Common myeloid progenitor, CD34-positive (primary cell): ENCODE measurements at regions not wholly inside any gene's neighbourhood (a gene's known extent, or its start where the extent isn't known, plus 50 kb on each side); places are given as distances from the start of the nearest gene placed in this dataset.

Experiments
- CTCF ChIA-PET: fragments of 350-600 bp; sonication (Branson Sonifier 250); formaldehyde crosslinking; loops from one replicate; lab custom pipeline; 2021; ENCODE audit warnings: antibody characterized with exemption; lab: Charles Lee
- POLR2A ChIA-PET: fragments of 350-600 bp; sonication (Branson Sonifier 250); formaldehyde crosslinking; loops from one replicate; lab custom pipeline; 2021; ENCODE audit warnings: antibody characterized with exemption; lab: Charles Lee
- DNase-seq, 3 donors: peaks; one replicate each; pipeline versions ENCODE4 v3.0.0 to v3.0.0-alpha.2; 2013
- H3K27ac ChIP-seq, 2 experiments: 1 replicate in 1 of 2; 2 replicates in 1 of 2; pipeline ENCODE4 v1.7.0; 2013; ENCODE audit warnings: inconsistent platforms in 2 of 2, low read length in 2 of 2, mild to moderate bottlenecking in 2 of 2, low read depth in 1 of 2, moderate library complexity in 1 of 2; ENCODE audit not compliant: severe bottlenecking in 2 of 2, insufficient read depth in 1 of 2, poor library complexity in 1 of 2
- H3K27me3 ChIP-seq, 5 experiments: replicated peaks in 2 of 5; 1 replicate in 3 of 5; 2 replicates in 2 of 5; pipeline versions ENCODE4 v1.6.1 to v1.7.0; 2013; ENCODE audit warnings: low read length in 4 of 5, mild to moderate bottlenecking in 2 of 5, moderate library complexity in 2 of 5, inconsistent platforms in 1 of 5; ENCODE audit not compliant: insufficient read depth in 5 of 5, control insufficient read depth in 4 of 5
- H3K36me3 ChIP-seq, 4 experiments: 1 replicate in 2 of 4; 2 replicates in 2 of 4; pipeline versions ENCODE4 v1.6.1 to v1.7.0; 2013; ENCODE audit warnings: low read length in 3 of 4, control low read depth in 1 of 4, mild to moderate bottlenecking in 1 of 4; ENCODE audit not compliant: control insufficient read depth in 4 of 4, insufficient read depth in 4 of 4
- H3K4me1 ChIP-seq, 4 experiments: 1 replicate in 3 of 4; 2 replicates in 1 of 4; pipeline versions ENCODE4 v1.6.1 to v1.7.1; 2013; ENCODE audit warnings: low read length in 3 of 4, mild to moderate bottlenecking in 3 of 4, control low read depth in 1 of 4, inconsistent platforms in 1 of 4, moderate library complexity in 1 of 4; ENCODE audit not compliant: control insufficient read depth in 4 of 4, insufficient read depth in 4 of 4; ENCODE audit errors: control extremely low read depth in 1 of 4
- H3K4me3 ChIP-seq, 7 experiments: 1 replicate in 4 of 7; 2 replicates in 3 of 7; pipeline versions ENCODE4 v1.5.1 to v1.7.0; 2013; ENCODE audit warnings: mild to moderate bottlenecking in 7 of 7, low read length in 6 of 7, moderate library complexity in 6 of 7, inconsistent platforms in 2 of 7, low read depth in 2 of 7, control low read depth in 1 of 7; ENCODE audit not compliant: insufficient read depth in 4 of 7, control insufficient read depth in 1 of 7; ENCODE audit errors: extremely low read depth in 1 of 7
- H3K9me3 ChIP-seq, 5 experiments: 1 replicate in 4 of 5; 2 replicates in 1 of 5; pipeline versions ENCODE4 v1.6.1 to v1.7.1; 2013; ENCODE audit warnings: low read length in 4 of 5, mild to moderate bottlenecking in 2 of 5, inconsistent platforms in 1 of 5, low read depth in 1 of 5, moderate library complexity in 1 of 5; ENCODE audit not compliant: control insufficient read depth in 4 of 5, insufficient read depth in 2 of 5; ENCODE audit errors: control extremely low read depth in 1 of 5
- WGBS: methylation state at CpG from one replicate; pipeline ENCODE4 v1.1.5; 2013; ENCODE audit not compliant: insufficient coverage; 5-methylcytosine and 5-hydroxymethylcytosine counted together

- Histone ChIP-seq H3K36me3 (no peaks in the 10 kb centered on the region), H3K4me1 (peaks cover 0 to 15% (median 9%) of the 10 kb centered on the region in 4 experiments), H3K9me3 (no peaks in the 10 kb centered on the region), H3K27ac (no peak overlapping the region), H3K27me3 (no peaks in the 10 kb centered on the region), H3K4me3 (no peak overlapping the region)
- ChIA-PET CTCF (no interaction called here), POLR2A (no interaction called here)
- 84% methylated on average over 19 of the region's 21 CpGs for WGBS
- no peak for DNase-seq
Observed at GRCh38 chr2:8028036-8028435, 653.8 kb upstream of the ID2 start.

GRCh38 chr2:8028436-8028835 lies 653.4 kb upstream of the ID2 start:
- H3K9me3 ChIP-seq = no peaks in the 10 kb centered on the region
- no peak for DNase-seq
- H3K27me3 ChIP-seq = no peaks in the 10 kb centered on the region
- H3K4me3 ChIP-seq = no peak overlapping the region
- CTCF ChIA-PET = interaction anchor here (0.7 kb wide), 1 partner anchor 235 kb away, joined by 3 read pairs; no protein-coding TSS in a partner anchor
- POLR2A ChIA-PET = no interaction called here
- H3K36me3 ChIP-seq = no peaks in the 10 kb centered on the region
- 74% methylated on average over 7 of the region's 8 CpGs for WGBS
- peaks cover 0 to 14% (median 6%) of the 10 kb centered on the region in 4 experiments for H3K4me1 ChIP-seq
- H3K27ac ChIP-seq = no peak overlapping the region

GRCh38 chr2:8028981-8029380 lies 652.9 kb upstream of the ID2 start:
- CTCF ChIA-PET = interaction anchor here (0.7 kb wide), 1 partner anchor 235 kb away, joined by 3 read pairs; no protein-coding TSS in a partner anchor
- H3K4me3 ChIP-seq = no peak overlapping the region

GRCh38 chr2:8030573-8031303 lies 651.1 kb upstream of the ID2 start:
- H3K27me3 ChIP-seq = no peaks in the 10 kb centered on the region
- peaks cover 0 to 3% (median 0%) of the 10 kb centered on the region in 4 experiments for H3K4me1 ChIP-seq
- H3K36me3 ChIP-seq = no peaks in the 10 kb centered on the region
- H3K4me3 ChIP-seq = no peak overlapping the region
- no peaks in the 10 kb centered on the region for H3K9me3 ChIP-seq
- H3K27ac ChIP-seq = no peak overlapping the region
- 78% methylated on average over 8 of the region's 8 CpGs for WGBS
- POLR2A ChIA-PET = no interaction called here
- CTCF ChIA-PET = no interaction called here
- no peak for DNase-seq

More at GRCh38 chr2:8028981-8029380, 652.9 kb upstream of the ID2 start:
- Histone ChIP-seq H3K27ac (no peak overlapping the region), H3K27me3 (no peaks in the 10 kb centered on the region), H3K9me3 (no peaks in the 10 kb centered on the region), H3K36me3 (no peaks in the 10 kb centered on the region), H3K4me1 (peaks cover 0 to 9% (median 2%) of the 10 kb centered on the region in 4 experiments)
- 93% methylated on average over 5 of the region's 5 CpGs for WGBS
- DNase-seq = no peak
- POLR2A ChIA-PET = no interaction called here

GRCh38 chr2:8031370-8031769 lies 650.5 kb upstream of the ID2 start:
- WGBS = 67% methylated on average over 4 of the region's 4 CpGs
- DNase-seq = no peak
- H3K4me1 ChIP-seq = no peaks in the 10 kb centered on the region
- no peaks in the 10 kb centered on the region for H3K27me3 ChIP-seq
- no peaks in the 10 kb centered on the region for H3K9me3 ChIP-seq
- ChIA-PET POLR2A (no interaction called here), CTCF (no interaction called here)
- H3K36me3 ChIP-seq = no peaks in the 10 kb centered on the region
- no peak overlapping the region for H3K27ac ChIP-seq
- H3K4me3 ChIP-seq = no peak overlapping the region

GRCh38 chr2:8033546-8034096 lies 648.2 kb upstream of the ID2 start:
- no peak for DNase-seq
- no peak overlapping the region for H3K4me3 ChIP-seq
- 91% methylated on average over 6 of the region's 7 CpGs for WGBS
- ChIA-PET POLR2A (no interaction called here), CTCF (no interaction called here)
- H3K4me1 ChIP-seq = no peaks in the 10 kb centered on the region
- H3K9me3 ChIP-seq = no peaks in the 10 kb centered on the region
- no peaks in the 10 kb centered on the region for H3K27me3 ChIP-seq
- no peaks in the 10 kb centered on the region for H3K36me3 ChIP-seq
- H3K27ac ChIP-seq = no peak overlapping the region

GRCh38 chr2:8036366-8036765 lies 645.5 kb upstream of the ID2 start:
- POLR2A ChIA-PET = no interaction called here
- Histone ChIP-seq H3K27me3 (no peaks in the 10 kb centered on the region), H3K4me3 (no peak overlapping the region), H3K27ac (no peak overlapping the region), H3K36me3 (no peaks in the 10 kb centered on the region), H3K4me1 (no peaks in the 10 kb centered on the region), H3K9me3 (no peaks in the 10 kb centered on the region)
- CTCF ChIA-PET = interaction anchor here (0.7 kb wide), 1 partner anchor 923 kb away, joined by 3 read pairs; no protein-coding TSS in a partner anchor
- WGBS = 100% methylated on average over 2 of the region's 2 CpGs
- no peak for DNase-seq
